Stomach (tissue), 4 donors: ENCODE measurements at regions not wholly inside any gene's neighbourhood (a gene's known extent, or its start where the extent isn't known, plus 50 kb on each side); places are given as distances from the start of the nearest gene placed in this dataset.

Source experiments
- POLR2A ChIP-seq, 4 donors: fragments of 450-650 bp; IDR thresholded peaks; one replicate each; pipeline ENCODE4 v1.6.1; 2016; ENCODE audit warnings: antibody characterized with exemption in 4 of 4, control low read depth in 2 of 4, mild to moderate bottlenecking in 1 of 4, moderate library complexity in 1 of 4
- POLR2AphosphoS5 ChIP-seq, 3 donors: sonication (generic); formaldehyde crosslinking; IDR thresholded peaks; one replicate each; pipeline ENCODE4 v1.6.1; 2016; ENCODE audit warnings: antibody characterized with exemption in 3 of 3

DNA sequence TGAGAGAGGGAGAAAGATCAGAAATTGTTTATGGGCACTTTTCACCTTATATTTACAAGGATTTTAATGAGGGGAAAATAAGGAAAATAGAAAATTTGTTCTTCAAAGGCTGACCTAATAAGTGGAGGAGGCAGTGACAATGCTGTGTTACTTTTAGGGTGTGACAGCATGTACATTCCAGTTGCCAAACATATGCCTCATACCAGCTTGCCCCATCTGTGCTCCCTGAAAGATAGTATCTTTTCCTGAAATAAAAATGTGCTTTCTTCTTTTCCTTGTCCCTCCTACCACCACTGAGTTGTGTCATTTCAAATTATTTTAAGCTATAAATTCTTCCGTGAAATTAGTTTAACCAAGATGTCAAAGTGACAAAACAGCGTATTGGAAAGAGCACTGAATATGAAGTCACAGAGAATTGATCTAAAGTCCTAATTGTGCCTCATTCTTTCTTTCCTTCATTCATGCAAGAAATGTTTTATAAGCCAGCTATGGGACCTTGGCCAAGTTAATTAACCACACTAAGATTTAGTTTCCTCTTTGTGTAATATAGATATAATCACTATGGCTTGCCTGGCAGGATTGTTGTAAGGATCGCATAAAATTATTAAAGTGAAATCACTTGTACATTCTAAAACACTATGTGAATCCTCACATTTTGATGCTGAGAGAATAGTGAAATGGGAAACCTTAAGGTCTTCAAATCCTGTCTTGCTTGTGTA, 1307.5 kb upstream of the TENM4 start:
- TF ChIP-seq POLR2A (IDR thresholded peaks at IDR 0.05) (no peak), POLR2AphosphoS5 (IDR thresholded peaks at IDR 0.05) (no peak)
